GM12878 (cell line): ENCODE measurements at regions not wholly inside any gene's neighbourhood (a gene's known extent, or its start where the extent isn't known, plus 50 kb on each side); places are given as distances from the start of the nearest gene placed in this dataset.

Experiments used
- ATAC-seq: fragments of 200-7000 bp; cut with Tn5 transposase; 3 replicates; pipeline ENCODE4 v1.9.1; 2020; ENCODE audit warnings: mild to moderate bottlenecking, moderate library complexity
- BruUV-seq: library from RNA; stranded (reverse); fragments of 400-500 nt; replicated peaks from 2 replicates; lab custom pipeline; 2021; lab: Mats Ljungman, UMichigan
- CTCF ChIA-PET: fragments of 300-600 bp; sonication (Branson Sonifier 250); formaldehyde crosslinking; extraction: SDS; loops from one replicate; lab custom pipeline; 2021; ENCODE audit warnings: inconsistent platforms; lab: Yijun Ruan, JAX
- POLR2A ChIA-PET: fragments of 350-600 bp; formaldehyde crosslinking; extraction: SDS; loops from one replicate; lab custom pipeline; 2021; ENCODE audit warnings: inconsistent platforms; lab: Charles Lee
- RAD21 ChIA-PET: fragments of 300-600 bp; sonication (Branson Sonifier 250); formaldehyde crosslinking; loops from one replicate; lab custom pipeline; 2023; ENCODE audit warnings: antibody characterized with exemption; ENCODE audit not compliant: unreplicated experiment; lab: Charles Lee
- SMC1A ChIA-PET: fragments of 300-600 bp; sonication (Branson Sonifier 250); formaldehyde crosslinking; loops from one replicate; lab custom pipeline; 2023; ENCODE audit not compliant: unreplicated experiment, uncharacterized antibody; lab: Charles Lee
- DNase-seq: peaks from one replicate; pipeline ENCODE4 v3.0.0-alpha.2; 2011; ENCODE audit warnings: low read depth, low spot score
- FAIRE-seq: peaks from 3 replicates; lab custom pipeline; 2011; peaks lifted over from hg19 to GRCh38; lab: Jason Lieb, UNC
- H2AFZ ChIP-seq: 2 replicates; pipeline ENCODE4 v1.6.0; 2011; ENCODE audit warnings: low read depth, low read length, control low read depth; ENCODE audit not compliant: control insufficient read depth
- H3K27ac ChIP-seq: 2 replicates; pipeline ENCODE4 v1.5.1; 2011; ENCODE audit warnings: control low read depth; ENCODE audit not compliant: control insufficient read depth, insufficient read depth
- H3K27me3 ChIP-seq, 2 experiments: replicated peaks in 1 of 2; 2 replicates each; pipeline versions ENCODE4 v1.6.0 to v1.6.1; 2011; ENCODE audit warnings: low read length in 1 of 2; ENCODE audit not compliant: control insufficient read depth in 2 of 2, insufficient read depth in 2 of 2
- H3K36me3 ChIP-seq, 2 experiments: 2 replicates each; pipeline ENCODE4 v1.5.1; 2011; ENCODE audit warnings: low read length in 1 of 2; ENCODE audit not compliant: control insufficient read depth in 2 of 2, insufficient read depth in 2 of 2
- H3K4me1 ChIP-seq: 2 replicates; pipeline ENCODE4 v1.6.1; 2011; ENCODE audit warnings: mild to moderate bottlenecking, low read length, moderate library complexity, mixed read lengths; ENCODE audit not compliant: control insufficient read depth, insufficient read depth
- H3K4me2 ChIP-seq: 2 replicates; pipeline ENCODE4 v1.6.0; 2011; ENCODE audit warnings: control low read depth; ENCODE audit not compliant: control insufficient read depth, insufficient read depth
- H3K4me3 ChIP-seq: fragments of 200-600 bp; sonication (generic); 2 replicates; pipeline ENCODE4 v1.5.1; 2016
- H3K79me2 ChIP-seq: 2 replicates; pipeline ENCODE4 v1.6.0; 2011; ENCODE audit warnings: low read length; ENCODE audit not compliant: control insufficient read depth, insufficient read depth
- H3K9ac ChIP-seq: 2 replicates; pipeline ENCODE4 v1.8.0; 2011; ENCODE audit warnings: low read length, control low read depth, mixed read lengths; ENCODE audit not compliant: control insufficient read depth, insufficient read depth
- H3K9me3 ChIP-seq: replicated peaks from 3 replicates; pipeline ENCODE4 v1.5.1; 2011; ENCODE audit warnings: mild to moderate bottlenecking, low read length; ENCODE audit not compliant: control insufficient read depth, insufficient read depth
- H4K20me1 ChIP-seq: 2 replicates; pipeline ENCODE4 v1.6.0; 2011; ENCODE audit not compliant: control insufficient read depth, insufficient read depth
- BHLHE40 ChIP-seq, 2 experiments: fragments of 450-650 bp in 1 of 2; IDR thresholded peaks; 2 replicates each; pipeline ENCODE4 v1.6.1; 2011 to 2017; ENCODE audit warnings: low read depth in 2 of 2, borderline replicate concordance in 1 of 2, improper control_type of control experiment in 1 of 2, low read length in 1 of 2, mild to moderate bottlenecking in 1 of 2
- BRCA1 ChIP-seq: IDR thresholded peaks from 2 replicates; pipeline ENCODE4 v1.6.1; 2011; ENCODE audit warnings: low read depth, low read length, improper control_type of control experiment
- CBFB ChIP-seq: IDR thresholded peaks from 2 replicates; pipeline ENCODE4 v1.6.1; 2016; ENCODE audit warnings: antibody characterized with exemption, low read depth
- CBX3 ChIP-seq: fragments of 200-600 bp; sonication (generic); IDR thresholded peaks from 2 replicates; pipeline ENCODE4 v1.6.1; 2016; ENCODE audit warnings: low read depth, borderline replicate concordance
- EZH2 ChIP-seq: IDR thresholded peaks from 2 replicates; pipeline ENCODE4 v1.6.1; 2012; ENCODE audit warnings: low read depth, mild to moderate bottlenecking, control low read depth, inconsistent platforms, low read length, borderline replicate concordance; ENCODE audit not compliant: control insufficient read depth
- IKZF2 ChIP-seq, 2 experiments: fragments of 450-650 bp; IDR thresholded peaks; 2 replicates each; pipeline ENCODE4 v1.6.1; 2017; ENCODE audit warnings: mild to moderate bottlenecking in 2 of 2, moderate library complexity in 2 of 2
- JUND ChIP-seq: IDR thresholded peaks from 2 replicates; pipeline ENCODE4 v1.6.1; 2012; ENCODE audit warnings: low read depth, mild to moderate bottlenecking, low read length, improper control_type of control experiment, moderate library complexity
- MXI1 ChIP-seq: fragments of 150-350 bp; IDR thresholded peaks from 2 replicates; pipeline ENCODE4 v1.6.1; 2011; ENCODE audit warnings: low read depth, mild to moderate bottlenecking, inconsistent platforms, low read length, improper control_type of control experiment
- NFXL1 ChIP-seq: fragments of 450-650 bp; IDR thresholded peaks from 2 replicates; pipeline ENCODE4 v1.6.1; 2017; ENCODE audit warnings: antibody characterized with exemption, mild to moderate bottlenecking, borderline replicate concordance
- NR2F1 ChIP-seq: fragments of 450-650 bp; conservative IDR thresholded peaks from 2 replicates; pipeline ENCODE4 v1.6.1; 2017; ENCODE audit warnings: mild to moderate bottlenecking
- POLR2A ChIP-seq: IDR thresholded peaks from 2 replicates; pipeline ENCODE4 v1.6.1; 2011; ENCODE audit warnings: low read depth, mild to moderate bottlenecking, low read length
- RFX5 ChIP-seq: IDR thresholded peaks from 2 replicates; pipeline ENCODE4 v1.6.1; 2011; ENCODE audit warnings: low read depth, low read length, improper control_type of control experiment
- SREBF1 ChIP-seq: IDR thresholded peaks from 2 replicates; pipeline ENCODE4 v1.6.1; 2012; ENCODE audit warnings: mild to moderate bottlenecking, low read length
- SREBF2 ChIP-seq: IDR thresholded peaks from 2 replicates; pipeline ENCODE4 v1.6.1; 2012; ENCODE audit warnings: mild to moderate bottlenecking, low read length
- TCF7 ChIP-seq: IDR thresholded peaks from 2 replicates; pipeline ENCODE4 v1.6.1; 2014; ENCODE audit warnings: antibody characterized with exemption, borderline replicate concordance
- ZNF274 ChIP-seq: IDR thresholded peaks from one replicate; pipeline ENCODE4 v1.8.0; 2011; ENCODE audit not compliant: insufficient read length, insufficient read depth
- WGBS: methylation state at CpG from one replicate; pipeline ENCODE4 v1.1.6; 2016; ENCODE audit warnings: low lambda C conversion rate; ENCODE audit not compliant: insufficient replicate concordance, insufficient coverage; ENCODE audit errors: missing lambda C conversion rate; 5-methylcytosine and 5-hydroxymethylcytosine counted together
- in situ Hi-C: fragments of 300-500 bp; cut with MboI; formaldehyde crosslinking; loops from 9 replicates; pipeline ENCODE4 v1.14.3; 2018; ENCODE audit warnings: mixed read lengths
- intact Hi-C: fragments of 100-400 bp; cut with micrococcal nuclease; formaldehyde crosslinking; loops from one replicate; pipeline ENCODE4 v1.14.2; 2022; ENCODE audit not compliant: unreplicated experiment
- TF ChIP-seq, protein P1 (sequence below): fragments of 150-350 bp; IDR thresholded peaks from 2 replicates; pipeline ENCODE4 v1.6.1; 2016; ENCODE audit warnings: low read depth, low read length

DNA sequence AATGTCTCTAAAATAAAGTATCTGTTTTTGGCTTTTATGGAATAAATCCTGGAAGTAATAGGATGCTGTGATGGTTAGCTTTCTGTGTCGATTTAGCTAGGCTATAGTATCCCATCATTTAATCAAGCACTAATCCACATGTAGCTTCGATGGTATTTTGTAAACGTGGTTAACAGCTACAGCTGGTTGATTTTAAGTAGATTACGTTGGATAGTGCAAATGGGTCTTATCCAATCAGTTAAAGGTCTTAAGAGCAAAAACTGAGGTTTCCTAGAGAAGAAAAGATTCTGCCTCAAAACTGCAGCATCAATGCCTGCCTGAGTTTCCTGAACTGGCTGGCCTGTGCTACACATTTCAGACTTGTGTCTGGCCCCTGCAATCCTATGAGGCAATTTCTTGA lies 314.2 kb upstream of the SORL1-AS1 start:
- H3K4me1 ChIP-seq: peaks cover 26% of the 10 kb centered on the region
- ChIA-PET POLR2A (no interaction called here), CTCF (no interaction called here), SMC1A (no interaction called here), RAD21 (no interaction called here)
- no peaks in the 10 kb centered on the region for H4K20me1 ChIP-seq
- no TSS peak for BruUV-seq
- TF ChIP-seq TCF7: no peak
- no peak for TF ChIP-seq ZNF274
- TF ChIP-seq IKZF2 (IDR thresholded peaks at IDR 0.05): no peak
- no peak for TF ChIP-seq SREBF2
- TF ChIP-seq RFX5: no peak
- TF ChIP-seq EZH2: no peak
- TF ChIP-seq CBX3: no peak
- TF ChIP-seq POLR2A: no peak
- no peak for TF ChIP-seq NR2F1
- no peak for TF ChIP-seq NFXL1
- H3K36me3 ChIP-seq: no peaks in the 10 kb centered on the region
- H3K27ac ChIP-seq: peak overlapping the region; percentile 9; the same call in 1 of the 2 replicates
- peak overlapping the region; percentile 3; the same call in 1 of the 2 replicates for H2AFZ ChIP-seq
- no peak overlapping the region for H3K4me3 ChIP-seq
- no peak for DNase-seq
- no peaks in the 10 kb centered on the region for H3K9me3 ChIP-seq
- FAIRE-seq: no peak
- peaks cover 0 to 2% of the 10 kb centered on the region in 2 experiments; a peak in 2 of 4 replicates for H3K27me3 ChIP-seq
- H3K4me2 ChIP-seq: peak overlapping the region; percentile 7; the same call in 1 of the 2 replicates
- intact Hi-C loops (no loop called here), in situ Hi-C loops (no loop called here)
- no peak for ATAC-seq
- H3K9ac ChIP-seq: no peak overlapping the region
- H3K79me2 ChIP-seq: no peaks in the 10 kb centered on the region
- WGBS: 1% methylated on average over 4 of the region's 4 CpGs

DNA sequence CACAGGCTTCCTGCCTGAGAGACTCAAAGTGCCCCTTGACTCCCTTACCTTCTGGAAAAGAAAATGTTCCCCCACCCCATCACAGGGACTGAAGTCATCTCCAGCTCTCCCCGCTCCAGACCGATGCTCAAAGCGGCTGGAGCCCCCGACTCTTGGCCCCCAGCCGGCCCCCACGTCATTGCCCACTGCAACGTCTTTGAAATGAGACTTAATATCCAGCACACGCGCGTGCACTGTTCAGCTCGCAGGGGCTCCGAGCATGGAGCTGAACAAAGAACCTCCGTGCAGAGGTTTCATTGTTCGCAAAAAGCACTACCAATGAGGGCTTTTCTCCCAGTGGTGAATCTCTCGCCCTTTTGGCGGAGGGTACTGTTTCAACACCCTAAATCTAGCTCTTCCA lies 313.4 kb upstream of the SORL1-AS1 start:
- no peak overlapping the region for H3K4me3 ChIP-seq
- no peaks in the 10 kb centered on the region for H3K9me3 ChIP-seq
- ChIA-PET SMC1A (no interaction called here), RAD21 (no interaction called here), POLR2A (no interaction called here), CTCF (no interaction called here)
- DNase-seq: no peak
- no peaks in the 10 kb centered on the region; a peak in 1 of 4 replicates for H3K27me3 ChIP-seq
- H3K4me1 ChIP-seq: peaks cover 26% of the 10 kb centered on the region
- no peak overlapping the region for H3K9ac ChIP-seq
- H4K20me1 ChIP-seq: no peaks in the 10 kb centered on the region
- no peak for TF ChIP-seq JUND
- no peak for TF ChIP-seq CBFB
- TF ChIP-seq MXI1: no peak
- no peak for TF ChIP-seq BRCA1
- TF ChIP-seq BHLHE40 (IDR thresholded peaks at IDR 0.05; ENCODE audit: borderline replicate concordance in 1 of 2, low read depth in 2 of 2, low read length in 1 of 2): no peak
- no peak for TF ChIP-seq SREBF1
- TF ChIP-seq, protein P1, sequence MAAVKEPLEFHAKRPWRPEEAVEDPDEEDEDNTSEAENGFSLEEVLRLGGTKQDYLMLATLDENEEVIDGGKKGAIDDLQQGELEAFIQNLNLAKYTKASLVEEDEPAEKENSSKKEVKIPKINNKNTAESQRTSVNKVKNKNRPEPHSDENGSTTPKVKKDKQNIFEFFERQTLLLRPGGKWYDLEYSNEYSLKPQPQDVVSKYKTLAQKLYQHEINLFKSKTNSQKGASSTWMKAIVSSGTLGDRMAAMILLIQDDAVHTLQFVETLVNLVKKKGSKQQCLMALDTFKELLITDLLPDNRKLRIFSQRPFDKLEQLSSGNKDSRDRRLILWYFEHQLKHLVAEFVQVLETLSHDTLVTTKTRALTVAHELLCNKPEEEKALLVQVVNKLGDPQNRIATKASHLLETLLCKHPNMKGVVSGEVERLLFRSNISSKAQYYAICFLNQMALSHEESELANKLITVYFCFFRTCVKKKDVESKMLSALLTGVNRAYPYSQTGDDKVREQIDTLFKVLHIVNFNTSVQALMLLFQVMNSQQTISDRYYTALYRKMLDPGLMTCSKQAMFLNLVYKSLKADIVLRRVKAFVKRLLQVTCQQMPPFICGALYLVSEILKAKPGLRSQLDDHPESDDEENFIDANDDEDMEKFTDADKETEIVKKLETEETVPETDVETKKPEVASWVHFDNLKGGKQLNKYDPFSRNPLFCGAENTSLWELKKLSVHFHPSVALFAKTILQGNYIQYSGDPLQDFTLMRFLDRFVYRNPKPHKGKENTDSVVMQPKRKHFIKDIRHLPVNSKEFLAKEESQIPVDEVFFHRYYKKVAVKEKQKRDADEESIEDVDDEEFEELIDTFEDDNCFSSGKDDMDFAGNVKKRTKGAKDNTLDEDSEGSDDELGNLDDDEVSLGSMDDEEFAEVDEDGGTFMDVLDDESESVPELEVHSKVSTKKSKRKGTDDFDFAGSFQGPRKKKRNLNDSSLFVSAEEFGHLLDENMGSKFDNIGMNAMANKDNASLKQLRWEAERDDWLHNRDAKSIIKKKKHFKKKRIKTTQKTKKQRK: no peak
- H3K79me2 ChIP-seq: no peaks in the 10 kb centered on the region
- H3K27ac ChIP-seq: no peak overlapping the region
- no peaks in the 10 kb centered on the region for H3K36me3 ChIP-seq
- no TSS peak for BruUV-seq
- no peak overlapping the region for H2AFZ ChIP-seq
- intact Hi-C loops: no loop called here
- ATAC-seq: no peak
- no peak overlapping the region for H3K4me2 ChIP-seq
- WGBS: 79% methylated on average over 16 of the region's 16 CpGs
- no peak for FAIRE-seq
- in situ Hi-C loops: no loop called here
